CD4-positive, alpha-beta T cell (primary cell): ENCODE measurements at regions not wholly inside any gene's neighbourhood (a gene's known extent, or its start where the extent isn't known, plus 50 kb on each side); places are given as distances from the start of the nearest gene placed in this dataset.
A peak's percentile ranks its signal among the peaks of the same experiment; 100 is the strongest.

Experiments used
- ATAC-seq: fragments of 200-7000 bp; cut with Tn5 transposase; one replicate; pipeline ENCODE4 v1.10.0; 2022; ENCODE audit warnings: mild to moderate bottlenecking; ENCODE audit not compliant: poor library complexity
- CTCF ChIA-PET: fragments of 350-600 bp; sonication (Branson Sonifier 250); formaldehyde crosslinking; loops from one replicate; lab custom pipeline; 2021; ENCODE audit warnings: antibody characterized with exemption, inconsistent platforms; lab: Charles Lee
- POLR2A ChIA-PET: fragments of 350-600 bp; sonication (Branson Sonifier 250); formaldehyde crosslinking; loops from one replicate; lab custom pipeline; 2021; ENCODE audit warnings: antibody characterized with exemption, inconsistent platforms; lab: Charles Lee
- DNase-seq, 14 experiments: peaks; one replicate each; pipeline ENCODE4 v3.0.0-alpha.2; 2013 to 2020; ENCODE audit warnings: mixed read lengths in 2 of 14
- H3K27ac ChIP-seq, 2 donors: one replicate each; pipeline versions ENCODE4 v1.5.1 to v1.7.0; 2013; ENCODE audit warnings: low read length in 2 of 2, low read depth in 1 of 2, mild to moderate bottlenecking in 1 of 2
- H3K27me3 ChIP-seq, 2 experiments: 1 replicate in 1 of 2; 2 replicates in 1 of 2; pipeline versions ENCODE4 v1.6.1 to v1.7.0; 2013; ENCODE audit warnings: low read length in 2 of 2, control low read depth in 1 of 2, mild to moderate bottlenecking in 1 of 2, moderate library complexity in 1 of 2; ENCODE audit not compliant: insufficient read depth in 2 of 2, control insufficient read depth in 1 of 2
- H3K36me3 ChIP-seq: one replicate; pipeline ENCODE4 v1.6.1; 2013; ENCODE audit warnings: low read length, control low read depth; ENCODE audit not compliant: insufficient read depth
- H3K4me1 ChIP-seq: one replicate; pipeline ENCODE4 v1.6.1; 2013; ENCODE audit warnings: low read length, control low read depth; ENCODE audit not compliant: insufficient read depth
- H3K4me3 ChIP-seq: one replicate; pipeline ENCODE4 v1.5.1; 2013; ENCODE audit warnings: mild to moderate bottlenecking, low read length, moderate library complexity
- H3K9me3 ChIP-seq, 2 experiments: 1 replicate in 1 of 2; 2 replicates in 1 of 2; pipeline versions ENCODE4 v1.6.1 to v1.7.0; 2013; ENCODE audit warnings: low read length in 2 of 2, mild to moderate bottlenecking in 2 of 2, control low read depth in 1 of 2, moderate library complexity in 1 of 2; ENCODE audit not compliant: control insufficient read depth in 1 of 2, insufficient read depth in 1 of 2
- H3K27ac Mint-ChIP-seq: one replicate; pipeline ENCODE4 v1.8.0; 2020; ENCODE audit warnings: mixed read lengths
- H3K27me3 Mint-ChIP-seq: one replicate; pipeline ENCODE4 v1.8.0; 2021; ENCODE audit warnings: mixed read lengths
- H3K36me3 Mint-ChIP-seq: one replicate; pipeline ENCODE4 v1.8.0; 2021; ENCODE audit warnings: low read depth, mixed read lengths
- H3K4me1 Mint-ChIP-seq: one replicate; pipeline ENCODE4 v1.8.0; 2021; ENCODE audit warnings: low read depth, mixed read lengths
- H3K4me3 Mint-ChIP-seq: one replicate; pipeline ENCODE4 v1.8.0; 2020; ENCODE audit warnings: mild to moderate bottlenecking, mixed read lengths
- H3K9me3 Mint-ChIP-seq: one replicate; pipeline ENCODE4 v1.8.0; 2020; ENCODE audit warnings: mixed read lengths
- intact Hi-C, 2 experiments: fragments of 100-400 bp; cut with DNase I in 1 of 2; cut with micrococcal nuclease in 1 of 2; formaldehyde crosslinking; loops; one replicate each; pipeline versions ENCODE4 v1.15.1 to v1.9.0; 2023 to 2025; cut with DNase I, micrococcal nuclease
- TF ChIP-seq, protein P1 (sequence below): fragments of 200-600 bp; IDR thresholded peaks from one replicate; pipeline ENCODE4 v1.8.0; 2022; ENCODE audit warnings: antibody characterized with exemption, mild to moderate bottlenecking

GRCh38 chr12:69054343-69055056 lies 121.5 kb upstream of the CPM start:
- ATAC-seq = no peak
- POLR2A ChIA-PET = no interaction called here
- no peaks in the 10 kb centered on the region for H3K9me3 Mint-ChIP-seq
- Histone ChIP-seq H3K4me1 (no peaks in the 10 kb centered on the region), H3K27ac (no peak overlapping the region), H3K4me3 (no peak overlapping the region), H3K36me3 (no peaks in the 10 kb centered on the region), H3K9me3 (no peaks in the 10 kb centered on the region), H3K27me3 (peaks cover 0 to 2% of the 10 kb centered on the region in 2 experiments)
- H3K27ac Mint-ChIP-seq = no peak overlapping the region
- no peak for DNase-seq
- H3K36me3 Mint-ChIP-seq = no peaks in the 10 kb centered on the region
- H3K4me3 Mint-ChIP-seq = no peak overlapping the region
- CTCF ChIA-PET = no interaction called here
- no peaks in the 10 kb centered on the region for H3K4me1 Mint-ChIP-seq
- TF ChIP-seq, protein P1, sequence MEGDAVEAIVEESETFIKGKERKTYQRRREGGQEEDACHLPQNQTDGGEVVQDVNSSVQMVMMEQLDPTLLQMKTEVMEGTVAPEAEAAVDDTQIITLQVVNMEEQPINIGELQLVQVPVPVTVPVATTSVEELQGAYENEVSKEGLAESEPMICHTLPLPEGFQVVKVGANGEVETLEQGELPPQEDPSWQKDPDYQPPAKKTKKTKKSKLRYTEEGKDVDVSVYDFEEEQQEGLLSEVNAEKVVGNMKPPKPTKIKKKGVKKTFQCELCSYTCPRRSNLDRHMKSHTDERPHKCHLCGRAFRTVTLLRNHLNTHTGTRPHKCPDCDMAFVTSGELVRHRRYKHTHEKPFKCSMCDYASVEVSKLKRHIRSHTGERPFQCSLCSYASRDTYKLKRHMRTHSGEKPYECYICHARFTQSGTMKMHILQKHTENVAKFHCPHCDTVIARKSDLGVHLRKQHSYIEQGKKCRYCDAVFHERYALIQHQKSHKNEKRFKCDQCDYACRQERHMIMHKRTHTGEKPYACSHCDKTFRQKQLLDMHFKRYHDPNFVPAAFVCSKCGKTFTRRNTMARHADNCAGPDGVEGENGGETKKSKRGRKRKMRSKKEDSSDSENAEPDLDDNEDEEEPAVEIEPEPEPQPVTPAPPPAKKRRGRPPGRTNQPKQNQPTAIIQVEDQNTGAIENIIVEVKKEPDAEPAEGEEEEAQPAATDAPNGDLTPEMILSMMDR = no peak
- intact Hi-C loops = no loop called here
- H3K27me3 Mint-ChIP-seq = peaks cover 4% of the 10 kb centered on the region

- Histone ChIP-seq H3K4me1 (no peaks in the 10 kb centered on the region), H3K27me3 (peaks cover 0 to 2% of the 10 kb centered on the region in 2 experiments), H3K36me3 (no peaks in the 10 kb centered on the region), H3K9me3 (no peaks in the 10 kb centered on the region), H3K27ac (no peak overlapping the region), H3K4me3 (no peak overlapping the region)
- DNase-seq = peak in 2 of 14 experiments; percentile 8 to 21
- TF ChIP-seq, protein P1 = no peak
- Mint-ChIP-seq H3K4me3 (no peak overlapping the region), H3K36me3 (no peaks in the 10 kb centered on the region), H3K4me1 (no peaks in the 10 kb centered on the region), H3K9me3 (no peaks in the 10 kb centered on the region), H3K27me3 (peaks cover 3% of the 10 kb centered on the region), H3K27ac (no peak overlapping the region)
- ChIA-PET POLR2A (no interaction called here), CTCF (no interaction called here)
- intact Hi-C loops = no loop called here
- ATAC-seq = no peak
These were observed 122.3 kb upstream of the CPM start for GRCh38 chr12:69055280-69055679.

- Mint-ChIP-seq H3K27ac (no peak overlapping the region), H3K9me3 (no peaks in the 10 kb centered on the region)
- TF ChIP-seq, protein P1 = no peak
These were observed 122.7 kb upstream of the CPM start for GRCh38 chr12:69055706-69056105.

More at GRCh38 chr12:69055706-69056105, 122.7 kb upstream of the CPM start:
- Histone ChIP-seq H3K36me3 (no peaks in the 10 kb centered on the region), H3K27me3 (peaks cover 0 to 2% of the 10 kb centered on the region in 2 experiments), H3K9me3 (no peaks in the 10 kb centered on the region), H3K4me3 (no peak overlapping the region), H3K4me1 (no peaks in the 10 kb centered on the region), H3K27ac (no peak overlapping the region)
- H3K4me3 Mint-ChIP-seq = no peak overlapping the region
- H3K27me3 Mint-ChIP-seq = no peaks in the 10 kb centered on the region
- no peaks in the 10 kb centered on the region for H3K36me3 Mint-ChIP-seq
- CTCF ChIA-PET = no interaction called here
- POLR2A ChIA-PET = no interaction called here
- ATAC-seq (no peak), DNase-seq (peak in 2 of 14 experiments; percentile 35 to 46)
- no peaks in the 10 kb centered on the region for H3K4me1 Mint-ChIP-seq
- intact Hi-C loops = no loop called here
